Fibroblast of pulmonary artery (primary cell): ENCODE measurements at regions not wholly inside any gene's neighbourhood (a gene's known extent, or its start where the extent isn't known, plus 50 kb on each side); places are given as distances from the start of the nearest gene placed in this dataset.

Experiments
- DNase-seq: peaks from one replicate; pipeline ENCODE4 v3.0.0-alpha.2; 2010; ENCODE audit warnings: low read depth
- H3K4me3 ChIP-seq: replicated peaks from 2 replicates; pipeline ENCODE4 v1.5.1; 2011; ENCODE audit warnings: low read depth, mild to moderate bottlenecking, control low read depth, low read length, moderate library complexity
- CTCF ChIP-seq: IDR thresholded peaks from 2 replicates; pipeline ENCODE4 v1.5.1; 2011; ENCODE audit warnings: mild to moderate bottlenecking, control low read depth, low read length, inconsistent platforms; ENCODE audit errors: missing control alignments

GRCh38 chr13:44763615-44764301 is 187.6 kb upstream of the TSC22D1 start:
- no peak for DNase-seq
- TF ChIP-seq CTCF: no peak
- H3K4me3 ChIP-seq: no peak overlapping the region

GRCh38 chr13:44762911-44763310 is 186.8 kb upstream of the TSC22D1 start:
- no peak for TF ChIP-seq CTCF
- no peak for DNase-seq
- H3K4me3 ChIP-seq: no peak overlapping the region

- no peak for TF ChIP-seq CTCF
- no peak for DNase-seq
Measured at GRCh38 chr13:44760434-44760833, 184.3 kb upstream of the TSC22D1 start.

GRCh38 chr13:44759384-44760360 is 183.5 kb upstream of the TSC22D1 start:
- peak; percentile 23 for DNase-seq
- H3K4me3 ChIP-seq: no peak overlapping the region
- TF ChIP-seq CTCF: no peak

More at GRCh38 chr13:44760434-44760833, 184.3 kb upstream of the TSC22D1 start:
- no peak overlapping the region for H3K4me3 ChIP-seq

- H3K4me3 ChIP-seq: no peak overlapping the region
- peak; percentile 86 for DNase-seq
- TF ChIP-seq CTCF: no peak
Measured at GRCh38 chr13:44758630-44759383, 182.7 kb upstream of the TSC22D1 start.

GRCh38 chr13:44757671-44758070 is 181.5 kb upstream of the TSC22D1 start:
- no peak overlapping the region for H3K4me3 ChIP-seq
- DNase-seq: no peak
- TF ChIP-seq CTCF: no peak
